Stimulated activated CD8-positive, alpha-beta memory T cell treated with anti-CD3 and anti-CD28 coated beads, Interleukin-7, amount 100 ng/mL, for 1 hour (primary cell): ENCODE measurements at regions not wholly inside any gene's neighbourhood (a gene's known extent, or its start where the extent isn't known, plus 50 kb on each side); places are given as distances from the start of the nearest gene placed in this dataset.

Experiments used
- DNase-seq, 2 donors: peaks; one replicate each; pipeline ENCODE4 v3.0.0-alpha.2; 2020; ENCODE audit warnings: low read depth in 2 of 2

DNA sequence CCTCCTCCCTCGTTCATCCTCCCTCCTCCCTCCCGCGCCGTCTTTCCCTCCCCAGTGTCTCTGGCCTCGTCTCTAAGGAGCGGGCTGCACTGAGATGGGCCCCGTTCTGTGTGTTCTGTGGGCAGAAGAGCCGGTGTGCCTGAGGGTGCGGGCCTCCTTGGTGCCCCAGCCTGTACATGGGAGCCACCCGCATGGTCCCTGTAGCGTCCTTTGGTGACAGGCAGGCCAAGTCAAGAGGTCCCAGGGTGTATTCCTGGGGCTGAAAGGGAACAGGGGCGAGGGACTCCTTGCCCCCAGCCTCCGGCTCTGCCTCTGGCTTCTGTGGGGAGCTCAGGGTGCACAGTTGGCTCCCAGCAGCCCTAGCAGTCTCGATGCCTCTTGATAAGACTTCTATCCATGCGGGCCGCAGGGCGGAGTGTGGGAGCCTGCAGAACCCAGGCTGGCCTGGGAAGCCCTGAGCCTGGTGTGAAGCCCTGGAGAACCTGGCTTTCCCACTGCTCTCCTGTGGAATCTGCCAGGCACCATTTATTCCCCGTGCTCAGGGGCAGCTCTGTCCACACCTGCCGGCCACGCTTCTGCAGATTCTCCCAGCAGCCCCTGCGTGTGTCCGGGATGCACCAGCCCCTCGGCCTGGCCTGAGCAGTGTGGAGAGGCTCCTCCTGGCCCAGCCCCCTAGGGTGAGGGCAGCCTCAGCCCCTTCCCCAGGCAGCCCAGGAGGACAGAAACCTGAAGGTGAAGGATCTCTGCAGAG, 181.3 kb downstream of the KIF26A start:
- DNase-seq = no peak

DNA sequence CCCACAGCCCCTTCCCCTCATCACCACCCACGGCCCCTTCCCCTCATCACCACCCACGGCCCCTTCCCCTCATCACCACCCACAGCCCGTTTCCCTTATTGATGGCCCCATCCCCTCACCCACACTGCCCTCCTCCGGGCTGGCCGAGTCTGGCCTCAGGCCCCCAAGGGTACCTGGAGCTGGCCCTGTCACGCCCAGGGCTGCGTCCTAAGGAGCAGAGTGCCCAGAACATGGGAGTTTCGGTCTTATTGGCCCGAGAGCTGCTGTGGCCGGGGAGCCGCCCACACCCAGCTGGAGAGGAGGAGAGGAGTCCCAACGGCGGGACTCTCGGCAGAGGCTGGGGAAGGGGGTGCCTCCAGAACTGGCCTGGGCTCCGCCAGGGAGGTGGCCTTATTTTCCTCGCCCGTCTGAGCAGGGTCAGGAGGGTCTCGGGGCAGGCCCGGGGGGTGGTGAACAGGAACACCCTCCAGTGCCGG, 182.3 kb downstream of the KIF26A start:
- DNase-seq = no peak

DNA sequence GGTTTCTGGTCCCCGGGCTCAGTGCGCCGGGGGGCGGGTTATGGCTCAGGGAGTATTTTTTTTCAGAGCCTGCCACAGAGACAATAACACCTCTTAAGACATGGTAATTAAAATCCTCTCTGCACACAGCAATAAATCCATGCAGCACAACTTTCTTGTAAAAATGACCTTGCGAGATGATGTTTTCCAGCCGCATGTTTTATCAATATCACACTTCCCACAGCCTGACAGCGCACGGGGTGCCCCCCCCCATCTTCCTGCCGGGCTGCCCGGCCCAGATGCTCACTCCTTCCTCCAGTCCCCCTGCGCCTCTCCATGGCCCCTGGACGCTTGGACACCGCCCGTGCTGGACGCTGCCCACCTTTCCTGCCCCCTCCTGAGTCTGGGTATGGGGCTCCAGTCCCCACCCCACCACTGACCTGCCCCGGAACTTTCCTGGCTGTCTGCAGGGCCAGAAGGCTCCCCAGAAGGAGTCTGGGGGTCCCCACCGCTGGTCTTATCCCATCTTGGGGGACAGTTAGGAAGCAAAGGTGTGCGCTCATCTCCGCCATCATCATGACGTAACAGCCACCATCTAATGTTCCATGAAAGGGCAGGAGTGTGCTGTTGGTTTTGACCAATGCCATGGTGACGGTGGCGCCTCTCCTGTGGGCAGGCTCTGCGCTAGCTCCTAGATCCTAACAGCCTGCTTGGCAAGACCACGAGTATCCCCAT, 182.9 kb downstream of the KIF26A start:
- DNase-seq = no peak

DNA sequence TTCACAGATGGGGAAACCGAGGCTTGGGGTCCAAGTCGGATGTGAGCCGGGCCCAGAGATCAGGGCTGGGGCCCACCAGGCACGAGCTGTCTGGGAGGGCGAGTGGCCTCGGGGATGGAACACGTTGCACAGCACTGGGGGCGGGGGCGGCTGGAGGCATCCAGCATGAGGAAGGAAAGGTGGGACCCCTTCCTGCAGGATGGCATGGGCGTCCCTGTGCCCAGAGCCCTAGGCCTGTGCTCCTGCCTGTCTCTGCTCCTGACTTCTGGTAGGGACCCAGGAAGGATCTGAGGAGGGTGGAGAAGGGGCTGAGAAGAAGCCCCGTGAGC, 183.4 kb downstream of the KIF26A start:
- no peak for DNase-seq

DNA sequence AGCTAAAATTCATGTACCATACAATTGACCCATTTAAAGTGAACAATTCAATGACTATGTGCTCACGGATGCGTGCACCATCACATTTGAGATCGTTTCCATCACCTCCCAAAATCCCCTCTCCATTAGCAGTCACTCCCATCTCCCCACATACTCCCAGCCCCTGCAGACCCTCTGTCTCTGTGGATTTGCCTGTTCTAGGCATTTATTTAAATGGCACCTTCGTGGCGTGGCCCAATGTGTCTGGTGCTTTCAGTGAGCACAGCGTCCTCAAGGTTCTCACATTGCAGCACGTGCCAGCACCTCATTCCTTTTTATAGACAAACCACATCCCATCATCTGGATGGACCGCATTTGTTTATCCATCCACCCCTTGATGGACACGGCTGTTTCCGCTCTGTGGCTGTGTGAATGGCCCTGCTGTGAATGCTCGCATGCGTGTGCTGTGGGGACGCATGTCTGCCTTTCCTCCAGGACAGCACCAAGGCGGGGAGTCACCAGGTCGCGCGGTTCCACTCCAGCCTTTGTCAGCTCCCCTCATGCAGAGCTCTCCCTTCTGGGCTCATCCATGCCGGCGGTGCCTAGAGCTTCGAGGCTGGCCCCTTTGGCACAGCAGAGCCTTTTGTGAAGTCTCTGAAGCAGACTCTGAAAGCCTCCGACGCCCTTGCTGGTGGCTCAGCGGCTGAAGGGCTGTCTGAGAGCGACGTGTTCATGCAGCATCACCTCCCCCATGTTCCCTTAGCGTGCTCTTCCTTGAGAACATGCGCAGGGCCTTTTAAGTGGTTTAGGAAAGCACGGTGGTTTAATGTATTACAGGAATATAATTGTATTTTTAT, 184.4 kb downstream of the KIF26A start:
- DNase-seq = no peak

DNA sequence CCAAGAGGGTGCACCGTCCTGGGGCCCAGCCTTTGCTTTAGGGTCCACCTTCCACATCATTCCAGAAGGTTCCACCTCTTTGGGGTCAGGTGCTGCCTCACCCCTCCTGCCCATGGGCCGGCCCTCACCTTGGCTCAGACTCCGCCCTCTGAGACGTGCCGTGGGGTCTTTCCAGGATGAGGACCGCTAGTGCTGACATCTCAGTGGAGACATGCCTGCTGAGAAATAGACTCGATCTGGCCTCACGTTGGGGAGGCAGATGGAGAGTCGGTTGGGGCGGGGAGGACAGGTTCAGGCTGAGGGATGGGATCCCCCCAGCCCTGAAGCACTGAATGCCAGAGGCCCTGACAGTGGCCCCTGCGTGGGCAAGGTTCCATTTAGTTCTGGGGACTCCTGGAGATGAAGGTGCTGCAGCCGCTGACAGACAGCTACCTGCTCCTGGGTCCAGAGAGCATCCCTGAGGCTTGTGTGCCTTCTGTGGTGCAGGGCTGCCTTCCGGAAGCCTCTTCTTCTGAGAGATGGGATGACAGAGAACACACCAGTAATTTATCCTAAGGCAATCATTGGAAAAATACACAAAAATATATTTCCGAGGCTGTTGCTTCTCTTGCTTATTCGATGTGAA, 185.3 kb downstream of the KIF26A start:
- DNase-seq = no peak

DNA sequence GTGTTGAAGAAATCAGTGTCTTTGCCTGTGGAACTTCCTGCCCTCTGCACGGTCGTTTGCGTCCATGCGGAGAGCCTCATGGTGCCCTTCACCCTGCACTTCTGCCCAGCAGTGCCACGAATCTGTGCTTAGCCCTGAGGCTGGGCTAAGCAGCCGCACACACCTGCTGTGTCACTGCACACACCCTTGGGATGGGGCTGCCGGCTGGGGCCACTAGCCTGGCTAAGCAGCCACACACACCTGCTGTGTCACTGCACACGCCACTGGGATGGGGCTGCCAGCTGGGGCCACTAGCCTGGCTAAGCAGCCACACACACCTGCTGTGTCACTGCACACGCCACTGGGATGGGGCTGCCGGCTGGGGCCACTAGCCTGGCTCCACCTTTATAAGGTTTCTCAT, 188.5 kb downstream of the KIF26A start:
- no peak for DNase-seq

DNA sequence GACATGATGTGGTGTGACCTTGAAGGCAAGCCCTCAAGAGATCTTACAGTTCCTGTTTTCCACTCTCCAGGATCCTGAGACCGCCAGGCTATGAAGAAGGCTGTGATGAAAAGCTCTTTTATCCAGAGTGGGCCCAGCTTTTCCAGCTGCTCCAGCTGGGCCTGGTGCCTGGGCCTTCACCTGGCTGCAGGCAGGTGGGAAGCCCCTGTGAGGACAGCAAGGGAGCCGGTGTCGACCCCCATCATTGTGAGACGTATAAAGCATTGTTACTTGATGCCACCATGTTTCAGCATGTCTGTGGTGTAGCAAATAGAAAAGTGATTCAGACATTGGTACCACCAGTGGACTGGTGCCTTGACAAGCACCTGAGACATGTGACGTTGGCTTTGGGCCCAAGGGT, 190.2 kb downstream of the KIF26A start:
- no peak for DNase-seq

DNA sequence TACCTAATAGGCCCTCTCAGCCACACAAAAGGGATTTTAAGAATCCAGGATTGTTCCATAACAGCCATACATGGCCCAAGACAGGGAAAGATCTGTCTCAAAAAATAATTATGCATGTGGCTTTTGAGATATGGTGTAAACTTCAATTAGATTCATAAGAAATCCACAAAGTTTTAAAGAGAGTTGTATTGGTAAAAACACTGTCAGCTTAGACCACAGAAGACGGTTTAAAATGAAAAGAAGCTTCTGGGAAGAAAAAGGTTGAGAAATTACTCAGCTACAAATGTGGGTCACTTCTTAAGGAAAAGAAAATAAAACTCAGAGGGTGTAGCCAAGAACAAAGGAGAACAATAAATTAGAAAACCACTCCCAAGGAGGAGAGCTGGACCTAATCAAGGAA, 191.4 kb downstream of the KIF26A start:
- no peak for DNase-seq

DNA sequence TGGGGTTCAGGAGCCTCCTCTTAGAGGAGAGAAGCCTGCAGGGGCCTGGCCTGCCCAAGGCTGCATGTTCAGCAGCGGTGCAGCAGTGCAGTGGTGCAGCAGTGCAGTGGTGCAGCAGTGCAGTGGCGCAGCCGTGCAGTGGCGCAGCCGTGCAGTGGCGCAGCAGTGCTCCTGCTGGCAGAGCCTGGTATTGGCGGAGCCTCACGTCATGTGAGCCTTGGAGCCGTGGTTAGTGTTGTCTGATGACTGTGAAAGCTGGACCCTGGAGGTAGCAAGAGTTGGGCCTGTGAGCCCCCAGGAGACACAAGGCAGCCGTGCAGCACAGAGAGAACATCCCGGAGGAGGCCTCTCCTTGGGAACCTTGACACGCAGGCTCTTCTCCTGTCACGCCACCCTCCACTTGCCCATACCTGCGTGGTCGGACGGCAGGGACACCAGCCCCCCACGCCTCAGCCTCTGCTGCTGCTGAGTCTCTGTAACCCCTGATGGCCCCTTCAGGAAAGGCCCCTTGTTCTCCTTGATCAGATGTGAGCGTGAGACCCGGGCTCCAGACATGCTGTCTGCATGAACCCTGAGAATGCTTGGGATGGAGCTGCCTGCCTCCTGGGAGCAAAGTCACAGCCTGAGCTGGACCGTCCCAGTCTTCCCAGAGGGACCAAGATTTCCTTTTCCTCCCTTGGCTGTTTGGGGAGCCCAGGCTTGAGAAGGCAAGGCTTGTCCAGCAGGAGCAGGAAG, 193.7 kb downstream of the KIF26A start:
- no peak for DNase-seq

DNA sequence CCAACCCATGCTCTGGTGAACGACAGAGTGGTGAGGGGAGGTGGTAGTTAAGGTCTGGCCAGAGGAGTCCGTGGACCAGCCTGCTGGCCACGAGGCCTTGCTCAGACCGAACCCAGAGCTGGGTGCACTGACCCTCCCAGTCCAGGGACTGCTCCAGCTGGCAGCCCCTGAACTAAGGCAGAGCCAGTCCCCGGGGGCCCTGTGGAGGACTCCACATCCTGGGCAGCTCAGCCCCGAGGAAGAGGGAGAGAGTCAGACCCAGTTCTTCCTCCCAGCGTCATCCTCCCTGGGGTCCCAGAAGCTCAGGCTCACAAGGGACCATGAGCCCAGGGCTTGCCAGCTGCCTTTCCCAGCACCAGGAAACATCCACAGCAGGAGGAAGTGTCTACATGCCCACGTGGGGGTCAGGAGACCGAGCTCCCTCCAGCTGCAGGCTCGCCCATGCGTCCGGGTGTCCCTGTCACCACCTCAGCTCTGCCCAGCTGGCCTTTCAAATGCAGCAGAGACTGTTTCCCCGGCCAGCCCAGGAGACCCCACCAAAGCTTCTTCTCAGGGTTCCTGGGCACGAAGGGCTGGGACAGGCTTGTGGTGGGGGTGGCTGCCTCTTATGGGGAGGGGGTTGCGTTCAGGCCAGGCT, 194.4 kb downstream of the KIF26A start:
- DNase-seq = no peak

DNA sequence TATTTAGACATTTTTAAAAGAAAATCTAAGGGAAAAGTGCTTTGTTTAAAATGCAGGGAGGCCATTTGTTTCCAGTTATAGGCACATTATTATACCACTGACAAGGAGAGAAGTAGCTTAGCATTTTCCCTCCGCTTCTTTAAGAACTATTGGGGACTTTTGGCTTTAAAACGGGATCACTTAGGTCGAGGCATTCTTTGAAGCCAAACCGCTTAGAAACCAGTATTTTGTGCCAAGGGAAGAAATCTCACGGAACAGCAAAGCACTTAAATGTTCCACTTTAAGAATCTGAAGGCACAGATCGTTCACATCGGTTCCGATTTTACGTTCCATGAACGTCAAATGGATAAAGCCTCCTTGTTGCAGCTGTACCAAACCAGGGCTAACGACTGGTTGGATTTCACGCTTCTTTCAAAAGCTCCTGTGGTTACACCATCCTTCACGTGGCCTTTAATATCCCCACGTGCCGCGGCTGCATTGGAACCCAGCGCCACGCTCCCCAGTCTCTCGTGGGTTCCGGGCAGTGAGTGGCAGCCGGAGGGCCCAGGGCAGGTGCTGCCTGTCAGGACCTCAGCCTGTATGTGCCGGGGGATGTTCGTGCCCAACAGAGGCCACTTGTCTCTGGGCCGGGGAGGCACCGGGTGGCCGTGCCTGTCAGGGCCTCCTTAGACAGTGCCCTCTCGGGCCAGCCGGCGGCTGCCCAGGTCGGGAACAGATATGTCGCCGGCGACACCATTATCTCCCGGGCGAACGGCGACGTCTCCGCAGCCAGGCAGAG, 195.4 kb downstream of the KIF26A start:
- no peak for DNase-seq

DNA sequence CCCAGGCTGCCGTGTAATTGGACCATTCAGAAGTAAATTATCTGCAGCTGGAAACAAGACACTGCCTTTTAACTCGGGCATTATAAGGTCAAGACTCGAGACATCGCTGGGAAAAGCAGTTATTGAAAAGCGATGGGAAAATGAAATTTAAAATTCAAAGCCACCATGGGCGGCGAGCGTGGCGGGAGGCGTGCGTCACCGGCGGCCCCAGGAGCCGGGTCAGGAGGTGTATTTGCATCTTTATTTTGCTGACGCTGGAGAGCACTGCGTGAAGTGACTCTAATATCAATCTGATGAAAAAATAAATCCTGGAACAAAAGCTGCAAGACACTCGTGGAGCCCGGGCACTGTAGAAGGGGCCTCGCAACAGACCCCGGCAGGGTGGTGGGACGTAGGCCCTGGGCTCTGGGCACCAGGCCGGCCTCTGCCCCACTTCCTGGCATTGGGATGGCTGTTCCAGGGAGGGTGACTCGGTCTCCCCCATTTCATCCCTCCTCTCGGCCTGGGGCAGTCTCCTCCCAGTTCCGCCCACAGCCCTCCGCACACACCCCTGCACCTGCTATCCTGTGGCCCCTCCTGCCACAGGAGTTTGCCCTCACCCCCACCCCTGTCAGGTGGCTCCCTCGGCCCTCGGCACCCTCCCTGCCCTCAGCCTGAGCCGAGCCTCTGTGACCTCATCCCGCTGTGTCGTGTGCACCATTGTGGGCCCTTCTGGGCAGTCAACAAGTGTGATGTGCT, 196.2 kb downstream of the KIF26A start:
- no peak for DNase-seq

DNA sequence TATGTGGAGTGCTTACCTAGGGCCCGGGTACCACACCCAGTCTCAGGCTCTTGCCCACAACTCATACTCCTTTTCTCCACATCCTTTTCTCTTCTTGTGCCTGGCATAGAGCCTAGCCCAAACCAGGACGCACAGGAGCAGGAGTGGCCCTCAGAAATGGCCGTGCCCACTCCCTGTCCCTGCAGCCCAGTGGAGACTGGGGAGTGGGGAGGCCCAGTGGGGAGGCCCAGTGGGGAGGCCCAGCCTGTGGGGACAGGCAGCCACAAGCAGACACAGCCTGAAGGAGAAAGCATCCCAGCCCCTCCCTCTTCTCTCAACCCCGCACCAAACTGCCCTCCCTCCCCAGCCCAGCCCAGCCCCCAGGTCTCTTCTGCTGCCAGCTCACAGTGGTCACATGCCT, 196.8 kb downstream of the KIF26A start:
- no peak for DNase-seq

DNA sequence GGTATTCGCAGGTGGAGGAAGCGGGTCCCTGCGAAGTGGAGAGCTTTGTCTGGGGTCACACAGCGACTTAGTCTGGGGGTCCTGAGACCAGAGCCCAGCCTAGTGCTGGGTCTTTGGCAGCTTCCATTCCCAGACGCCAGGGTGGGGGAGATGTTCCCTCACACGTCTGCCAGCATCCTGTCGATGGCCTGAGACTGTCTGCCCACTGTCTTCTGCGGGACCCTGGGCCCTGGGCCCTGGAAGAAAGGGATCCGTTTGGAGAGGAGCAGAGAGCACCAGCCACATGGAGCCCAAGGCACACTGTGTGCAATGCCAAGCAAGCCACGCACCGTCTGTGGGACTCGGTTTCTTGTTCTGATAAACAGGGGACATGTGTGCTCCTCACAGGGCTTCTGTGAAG, 197.2 kb downstream of the KIF26A start:
- DNase-seq = no peak

DNA sequence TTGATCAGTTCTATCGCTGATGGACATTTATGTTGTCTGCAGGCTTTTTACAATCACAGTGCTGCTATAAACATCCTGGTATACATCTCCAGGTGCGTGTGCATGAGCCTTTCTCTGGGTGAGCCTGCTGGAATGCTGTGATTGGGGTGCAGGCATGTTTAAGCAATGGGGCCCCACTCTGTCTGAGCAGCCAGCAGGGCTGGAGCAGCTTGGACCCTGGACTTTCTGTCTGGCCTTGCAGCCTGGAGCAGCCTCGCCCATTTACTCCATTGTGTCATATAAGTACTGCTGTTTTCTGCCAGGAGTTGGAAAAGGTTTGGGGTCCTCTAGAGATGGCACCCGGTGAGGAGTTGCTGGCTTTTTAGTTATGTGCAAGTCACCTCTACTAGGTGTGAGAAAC, 199.0 kb downstream of the KIF26A start:
- DNase-seq = no peak

DNA sequence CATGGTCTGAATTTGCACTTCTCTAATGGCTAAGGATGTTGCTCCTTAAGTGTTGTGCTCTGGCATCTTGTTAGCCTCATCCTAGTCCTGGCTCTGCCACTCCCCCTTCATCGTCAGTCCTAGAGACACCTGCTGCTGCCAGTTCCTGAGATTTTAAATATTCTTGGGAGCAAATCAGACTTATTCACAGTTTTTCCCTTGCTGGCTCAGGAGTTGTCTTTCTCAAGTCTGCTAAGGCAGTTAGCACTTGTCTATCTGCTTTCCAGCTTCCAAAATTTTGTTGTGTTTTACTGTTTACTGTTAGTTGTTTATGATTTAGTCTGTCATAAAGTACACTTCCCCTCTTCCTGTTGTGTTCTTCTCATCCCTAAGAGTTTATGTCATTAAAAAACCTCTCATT, 201.0 kb downstream of the KIF26A start:
- no peak for DNase-seq

DNA sequence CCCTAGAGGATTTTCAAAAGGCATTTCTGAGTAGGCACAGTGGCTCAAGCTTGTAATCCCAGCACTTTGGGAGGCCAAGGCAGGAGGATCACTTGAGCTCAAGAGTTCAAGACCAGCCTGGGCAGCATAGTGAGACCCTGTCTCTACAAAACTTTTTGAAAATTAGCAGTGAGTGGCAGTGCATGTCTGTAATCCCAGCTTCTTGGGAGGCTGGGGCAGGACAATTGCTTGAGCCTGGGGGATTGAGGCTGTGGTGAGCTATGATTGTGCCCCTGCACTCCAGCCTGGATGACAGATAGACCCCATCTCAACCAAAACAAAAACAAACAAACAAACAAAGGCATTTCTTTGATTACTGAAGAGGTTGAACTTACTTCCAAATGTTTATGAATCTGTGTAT, 201.4 kb downstream of the KIF26A start:
- no peak for DNase-seq
